Astrocyte (in vitro differentiated cells and primary cell): ENCODE measurements at regions not wholly inside any gene's neighbourhood (a gene's known extent, or its start where the extent isn't known, plus 50 kb on each side); places are given as distances from the start of the nearest gene placed in this dataset.

Experiments
- CTCF ChIP-seq: IDR thresholded peaks from 2 replicates; pipeline ENCODE4 v1.5.1; 2011; ENCODE audit warnings: low read depth, mild to moderate bottlenecking, inconsistent platforms, low read length, moderate library complexity; ENCODE audit not compliant: insufficient read depth
- EZH2 ChIP-seq: IDR thresholded peaks from 2 replicates; pipeline ENCODE4 v1.6.1; 2012; ENCODE audit warnings: mild to moderate bottlenecking, low read length, inconsistent platforms; ENCODE audit not compliant: insufficient read depth

DNA sequence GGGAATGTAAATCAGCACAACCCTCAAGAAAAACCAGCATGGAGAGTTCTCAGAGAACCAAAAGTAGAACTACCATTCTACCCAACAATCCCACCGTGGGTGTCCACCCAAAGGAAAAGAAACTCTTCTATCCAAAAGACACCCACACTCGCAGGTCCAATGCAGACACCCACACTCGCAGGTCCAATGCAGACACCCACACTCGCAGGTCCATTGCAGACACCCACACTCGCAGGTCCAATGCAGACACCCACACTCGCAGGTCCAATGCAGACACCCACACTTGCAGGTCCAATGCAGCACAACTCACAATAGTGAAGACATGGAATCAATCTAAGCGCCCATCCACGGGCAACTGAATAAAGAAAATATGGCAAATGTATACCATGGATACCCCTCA is 77.0 kb upstream of the RPH3AL start:
- TF ChIP-seq CTCF (no peak), EZH2 (no peak)
